Mesodermal cell (in vitro differentiated cells): ENCODE measurements at regions not wholly inside any gene's neighbourhood (a gene's known extent, or its start where the extent isn't known, plus 50 kb on each side); places are given as distances from the start of the nearest gene placed in this dataset.

Experiments
- H3K27ac ChIP-seq: 2 replicates; pipeline ENCODE4 v1.7.0; 2013; ENCODE audit warnings: mild to moderate bottlenecking, low read depth, low read length, moderate library complexity; ENCODE audit not compliant: severe bottlenecking
- H3K36me3 ChIP-seq: 2 replicates; pipeline ENCODE4 v1.7.1; 2013; ENCODE audit warnings: mild to moderate bottlenecking, low read length, moderate library complexity; ENCODE audit not compliant: control insufficient read depth, insufficient read depth
- H3K4me1 ChIP-seq: one replicate; pipeline ENCODE4 v1.7.1; 2013; ENCODE audit warnings: mild to moderate bottlenecking, low read length; ENCODE audit not compliant: insufficient read depth, control insufficient read depth, poor library complexity, severe bottlenecking
- H3K4me3 ChIP-seq: 2 replicates; pipeline ENCODE4 v1.7.0; 2013; ENCODE audit warnings: low read length, control low read depth, mild to moderate bottlenecking; ENCODE audit not compliant: insufficient read depth, poor library complexity, severe bottlenecking; ENCODE audit errors: extremely low read depth
- H3K9me3 ChIP-seq: 2 replicates; pipeline ENCODE4 v1.7.1; 2013; ENCODE audit warnings: mild to moderate bottlenecking, low read length, moderate library complexity; ENCODE audit not compliant: control insufficient read depth
- WGBS, 2 experiments: methylation state at CpG; one replicate each; pipeline ENCODE4 v1.1.5; 2013; ENCODE audit warnings: missing lambda C conversion rate in 2 of 2; ENCODE audit not compliant: insufficient coverage in 2 of 2; 5-methylcytosine and 5-hydroxymethylcytosine counted together

GRCh38 chr1:4121834-4122512, 221.9 kb upstream of the C1orf174 start:
- Histone ChIP-seq H3K4me1 (no peaks in the 10 kb centered on the region), H3K9me3 (no peaks in the 10 kb centered on the region), H3K27ac (no peak overlapping the region), H3K4me3 (no peak overlapping the region), H3K36me3 (no peaks in the 10 kb centered on the region)
- WGBS, 2 experiments: 90% methylated on average over 15 to 16 of the region's 20 CpGs

- 89 to 98% methylated on average over 6 to 7 of the region's 8 CpGs for WGBS, 2 experiments
- Histone ChIP-seq H3K36me3 (no peaks in the 10 kb centered on the region), H3K27ac (no peak overlapping the region), H3K4me1 (no peaks in the 10 kb centered on the region), H3K9me3 (no peaks in the 10 kb centered on the region), H3K4me3 (no peak overlapping the region)
These were observed 222.6 kb upstream of the C1orf174 start for GRCh38 chr1:4122513-4123160.

GRCh38 chr1:4124631-4125145, 224.6 kb upstream of the C1orf174 start:
- 84 to 93% methylated on average over 5 of the region's 6 CpGs for whole genome bisulfite sequencing, 2 experiments
- no peak overlapping the region for H3K4me3 ChIP-seq
- no peaks in the 10 kb centered on the region for H3K9me3 ChIP-seq
- H3K4me1 ChIP-seq: no peaks in the 10 kb centered on the region
- no peaks in the 10 kb centered on the region for H3K36me3 ChIP-seq
- no peak overlapping the region for H3K27ac ChIP-seq

- Histone ChIP-seq H3K4me3 (no peak overlapping the region), H3K9me3 (no peaks in the 10 kb centered on the region), H3K4me1 (no peaks in the 10 kb centered on the region), H3K36me3 (no peaks in the 10 kb centered on the region), H3K27ac (no peak overlapping the region)
- WGBS, 2 experiments: 90 to 92% methylated on average over 7 to 8 of the region's 9 CpGs
These were observed 226.2 kb upstream of the C1orf174 start for GRCh38 chr1:4126251-4126650.

- no peaks in the 10 kb centered on the region for H3K36me3 ChIP-seq
- 87 to 94% methylated on average over 14 to 16 of the region's 20 CpGs for WGBS, 2 experiments
- no peaks in the 10 kb centered on the region for H3K9me3 ChIP-seq
- no peak overlapping the region for H3K4me3 ChIP-seq
- no peaks in the 10 kb centered on the region for H3K4me1 ChIP-seq
- H3K27ac ChIP-seq: no peak overlapping the region
These were observed 226.9 kb upstream of the C1orf174 start for GRCh38 chr1:4126731-4127591.

GRCh38 chr1:4127592-4128140, 227.6 kb upstream of the C1orf174 start:
- WGBS, 2 experiments: 85 to 86% methylated on average over 19 to 21 of the region's 23 CpGs
- no peak overlapping the region for H3K4me3 ChIP-seq
- H3K27ac ChIP-seq: no peak overlapping the region
- no peaks in the 10 kb centered on the region for H3K36me3 ChIP-seq
- H3K4me1 ChIP-seq: no peaks in the 10 kb centered on the region
- no peaks in the 10 kb centered on the region for H3K9me3 ChIP-seq

GRCh38 chr1:4128616-4129015, 228.5 kb upstream of the C1orf174 start:
- WGBS, 2 experiments: 94 to 95% methylated on average over 17 to 20 of the region's 20 CpGs

GRCh38 chr1:4129693-4130092, 229.6 kb upstream of the C1orf174 start:
- 92% methylated on average over 10 to 11 of the region's 11 CpGs for WGBS, 2 experiments
- H3K4me1 ChIP-seq: no peaks in the 10 kb centered on the region
- no peaks in the 10 kb centered on the region for H3K36me3 ChIP-seq
- no peak overlapping the region for H3K27ac ChIP-seq
- H3K9me3 ChIP-seq: no peaks in the 10 kb centered on the region
- H3K4me3 ChIP-seq: no peak overlapping the region

More at GRCh38 chr1:4128616-4129015, 228.5 kb upstream of the C1orf174 start:
- H3K4me3 ChIP-seq: no peak overlapping the region
- H3K36me3 ChIP-seq: no peaks in the 10 kb centered on the region
- no peaks in the 10 kb centered on the region for H3K9me3 ChIP-seq
- no peaks in the 10 kb centered on the region for H3K4me1 ChIP-seq
- no peak overlapping the region for H3K27ac ChIP-seq

GRCh38 chr1:4130096-4130495, 230.0 kb upstream of the C1orf174 start:
- WGBS, 2 experiments: 83 to 94% methylated on average over 6 of the region's 6 CpGs
- Histone ChIP-seq H3K27ac (no peak overlapping the region), H3K4me3 (no peak overlapping the region), H3K36me3 (no peaks in the 10 kb centered on the region), H3K4me1 (no peaks in the 10 kb centered on the region), H3K9me3 (no peaks in the 10 kb centered on the region)

- Histone ChIP-seq H3K9me3 (peaks cover 8% of the 10 kb centered on the region), H3K27ac (no peak overlapping the region), H3K4me3 (no peak overlapping the region), H3K4me1 (no peaks in the 10 kb centered on the region), H3K36me3 (no peaks in the 10 kb centered on the region)
- WGBS, 2 experiments: 85% methylated on average over 2 of the region's 5 CpGs
These were observed 231.7 kb upstream of the C1orf174 start for GRCh38 chr1:4131734-4132133.
